Calu3 (cell line): ENCODE measurements at regions not wholly inside any gene's neighbourhood (a gene's known extent, or its start where the extent isn't known, plus 50 kb on each side); places are given as distances from the start of the nearest gene placed in this dataset.

Experiments
- BruUV-seq: library from RNA; stranded (reverse); fragments of 400-500 nt; replicated peaks from 2 replicates; lab custom pipeline; 2021; lab: Mats Ljungman, UMichigan
- CTCF ChIA-PET: fragments of 300-600 bp; sonication (Branson Sonifier 250); formaldehyde crosslinking; loops from one replicate; lab custom pipeline; 2022; ENCODE audit warnings: antibody characterized with exemption; lab: Charles Lee
- DNase-seq: peaks from one replicate; pipeline ENCODE4 v3.0.0; 2022
- H3K27ac Mint-ChIP-seq: one replicate; pipeline ENCODE4 v1.8.0; 2022; ENCODE audit warnings: mixed read lengths; ENCODE audit not compliant: unreplicated experiment
- H3K27me3 Mint-ChIP-seq: one replicate; pipeline ENCODE4 v1.8.0; 2022; ENCODE audit warnings: mixed read lengths; ENCODE audit not compliant: unreplicated experiment
- H3K36me3 Mint-ChIP-seq: one replicate; pipeline ENCODE4 v1.8.0; 2022; ENCODE audit warnings: mild to moderate bottlenecking, moderate library complexity, mixed read lengths; ENCODE audit not compliant: insufficient read depth, unreplicated experiment
- H3K4me1 Mint-ChIP-seq: one replicate; pipeline ENCODE4 v1.8.0; 2022; ENCODE audit warnings: mild to moderate bottlenecking, low read depth, mixed read lengths; ENCODE audit not compliant: unreplicated experiment
- H3K4me3 Mint-ChIP-seq: one replicate; pipeline ENCODE4 v1.8.0; 2022; ENCODE audit warnings: mild to moderate bottlenecking, low read depth, moderate library complexity, mixed read lengths; ENCODE audit not compliant: unreplicated experiment
- H3K9me3 Mint-ChIP-seq: one replicate; pipeline ENCODE4 v1.8.0; 2022; ENCODE audit warnings: low read depth, mixed read lengths; ENCODE audit not compliant: unreplicated experiment
- intact Hi-C: fragments of 100-400 bp; cut with micrococcal nuclease; formaldehyde crosslinking; loops from one replicate; pipeline ENCODE4 v1.10.0; 2022; ENCODE audit not compliant: unreplicated experiment
- TF ChIP-seq, protein P1 (sequence below): fragments of 200-600 bp; IDR thresholded peaks from one replicate; pipeline ENCODE4 v1.8.0; 2022; ENCODE audit warnings: antibody characterized with exemption; ENCODE audit not compliant: unreplicated experiment

DNA sequence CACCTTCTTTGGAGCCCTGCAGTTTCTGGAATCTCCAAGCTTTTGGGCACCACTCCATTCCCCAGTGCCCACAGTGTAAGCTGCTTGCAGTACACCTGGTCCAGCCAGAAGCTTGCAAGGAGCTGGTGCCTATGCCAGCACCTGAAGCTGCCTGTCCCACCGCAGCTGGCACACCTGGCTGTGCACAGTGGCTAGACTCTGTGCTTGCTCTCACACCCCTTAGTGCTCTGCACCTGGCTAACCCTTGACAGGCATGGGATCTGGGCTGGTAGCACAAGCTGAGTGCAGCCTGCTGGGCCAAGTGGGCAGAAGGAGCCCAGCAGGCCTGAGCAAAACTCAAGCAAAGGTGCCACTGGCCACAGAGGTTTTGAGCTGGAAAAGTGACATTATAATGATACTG, 183.8 kb upstream of the MC4R start:
- Mint-ChIP-seq H3K9me3 (no peaks in the 10 kb centered on the region), H3K27me3 (no peaks in the 10 kb centered on the region), H3K4me3 (no peak overlapping the region), H3K27ac (no peak overlapping the region), H3K4me1 (no peaks in the 10 kb centered on the region), H3K36me3 (no peaks in the 10 kb centered on the region)
- CTCF ChIA-PET: interaction anchor here (0.7 kb wide), 1 partner anchor 1864 kb away, joined by 8 read pairs; no protein-coding TSS in a partner anchor
- no TSS peak for BruUV-seq
- no peak for DNase-seq
- intact Hi-C loops: no loop called here
- TF ChIP-seq, protein P1, sequence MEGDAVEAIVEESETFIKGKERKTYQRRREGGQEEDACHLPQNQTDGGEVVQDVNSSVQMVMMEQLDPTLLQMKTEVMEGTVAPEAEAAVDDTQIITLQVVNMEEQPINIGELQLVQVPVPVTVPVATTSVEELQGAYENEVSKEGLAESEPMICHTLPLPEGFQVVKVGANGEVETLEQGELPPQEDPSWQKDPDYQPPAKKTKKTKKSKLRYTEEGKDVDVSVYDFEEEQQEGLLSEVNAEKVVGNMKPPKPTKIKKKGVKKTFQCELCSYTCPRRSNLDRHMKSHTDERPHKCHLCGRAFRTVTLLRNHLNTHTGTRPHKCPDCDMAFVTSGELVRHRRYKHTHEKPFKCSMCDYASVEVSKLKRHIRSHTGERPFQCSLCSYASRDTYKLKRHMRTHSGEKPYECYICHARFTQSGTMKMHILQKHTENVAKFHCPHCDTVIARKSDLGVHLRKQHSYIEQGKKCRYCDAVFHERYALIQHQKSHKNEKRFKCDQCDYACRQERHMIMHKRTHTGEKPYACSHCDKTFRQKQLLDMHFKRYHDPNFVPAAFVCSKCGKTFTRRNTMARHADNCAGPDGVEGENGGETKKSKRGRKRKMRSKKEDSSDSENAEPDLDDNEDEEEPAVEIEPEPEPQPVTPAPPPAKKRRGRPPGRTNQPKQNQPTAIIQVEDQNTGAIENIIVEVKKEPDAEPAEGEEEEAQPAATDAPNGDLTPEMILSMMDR: no peak

GRCh38 chr18:60560071-60560470, 187.5 kb upstream of the MC4R start:
- no peaks in the 10 kb centered on the region for H3K4me1 Mint-ChIP-seq
- H3K27me3 Mint-ChIP-seq: no peaks in the 10 kb centered on the region
- intact Hi-C loops: no loop called here
- no peaks in the 10 kb centered on the region for H3K9me3 Mint-ChIP-seq
- H3K27ac Mint-ChIP-seq: no peak overlapping the region
- TF ChIP-seq, protein P1: no peak
- DNase-seq: no peak
- H3K4me3 Mint-ChIP-seq: no peak overlapping the region
- CTCF ChIA-PET: interaction anchor here (0.6 kb wide), 1 partner anchor 565 kb away, joined by 6 read pairs; no protein-coding TSS in a partner anchor
- H3K36me3 Mint-ChIP-seq: no peaks in the 10 kb centered on the region
- no TSS peak for BruUV-seq

GRCh38 chr18:60563082-60563481, 190.5 kb upstream of the MC4R start:
- CTCF ChIA-PET: interaction anchor here (0.6 kb wide), 1 partner anchor 509 kb away, joined by 3 read pairs; no protein-coding TSS in a partner anchor
- intact Hi-C loops: no loop called here
- H3K27me3 Mint-ChIP-seq: no peaks in the 10 kb centered on the region

DNA sequence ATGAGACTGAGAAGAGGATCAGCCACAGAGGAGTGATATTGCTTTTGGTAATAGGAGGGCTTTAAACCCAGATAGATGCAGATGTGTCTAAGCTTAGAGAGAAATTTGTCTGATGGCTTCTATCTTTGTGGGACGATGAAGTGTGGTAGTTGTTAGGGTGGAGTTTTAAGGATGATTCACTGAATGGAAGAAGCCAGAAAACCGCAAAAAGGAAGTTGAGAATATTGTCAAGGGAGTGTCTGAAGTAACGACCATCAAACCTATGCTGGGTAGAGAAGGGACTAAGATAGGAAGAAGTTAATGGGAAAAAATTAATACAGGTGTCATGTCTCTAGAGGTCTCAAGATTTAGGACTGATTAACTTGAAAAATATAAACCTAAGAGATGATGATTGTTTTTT, 195.6 kb upstream of the MC4R start:
- intact Hi-C loops: no loop called here
- H3K27ac Mint-ChIP-seq: no peak overlapping the region
- CTCF ChIA-PET: interaction anchor here (0.6 kb wide), 1 partner anchor 52 kb away, joined by 10 read pairs; no protein-coding TSS in a partner anchor
- no peaks in the 10 kb centered on the region for H3K9me3 Mint-ChIP-seq
- no peaks in the 10 kb centered on the region for H3K27me3 Mint-ChIP-seq
- no peak overlapping the region for H3K4me3 Mint-ChIP-seq
- no TSS peak for BruUV-seq
- no peaks in the 10 kb centered on the region for H3K4me1 Mint-ChIP-seq
- no peaks in the 10 kb centered on the region for H3K36me3 Mint-ChIP-seq
- TF ChIP-seq, protein P1: no peak
- DNase-seq: no peak

More at GRCh38 chr18:60563082-60563481, 190.5 kb upstream of the MC4R start:
- Mint-ChIP-seq H3K36me3 (no peaks in the 10 kb centered on the region), H3K4me3 (no peak overlapping the region), H3K4me1 (no peaks in the 10 kb centered on the region), H3K27ac (no peak overlapping the region), H3K9me3 (no peaks in the 10 kb centered on the region)
- BruUV-seq: no TSS peak
- DNase-seq: no peak
- TF ChIP-seq, protein P1: no peak
